ENCODE measurements at regions not wholly inside any gene's neighbourhood (a gene's known extent, or its start where the extent isn't known, plus 50 kb on each side); places are given as distances from the start of the nearest gene placed in this dataset.

GRCh38 chr2:111219285-111219684, 98.6 kb downstream of the BCL2L11 start:
- no peak for DNase-seq

- DNase-seq = no peak
These were observed 99.2 kb downstream of the BCL2L11 start for GRCh38 chr2:111219734-111220505.

GRCh38 chr2:111220962-111221361, 100.2 kb downstream of the BCL2L11 start:
- DNase-seq = no peak

GRCh38 chr2:111221701-111222100, 101.0 kb downstream of the BCL2L11 start:
- no peak for DNase-seq

- DNase-seq = no peak
These were observed 101.6 kb downstream of the BCL2L11 start for GRCh38 chr2:111222204-111222866.

- no peak for DNase-seq
These were observed 105.1 kb downstream of the BCL2L11 start for GRCh38 chr2:111225856-111226255.

- DNase-seq = peak in 2 of 3 donors; percentile 16 to 36
These were observed 106.4 kb downstream of the BCL2L11 start for GRCh38 chr2:111226876-111227700.

- DNase-seq = peak in 1 of 3 donors; percentile 69
These were observed 107.0 kb downstream of the BCL2L11 start for GRCh38 chr2:111227716-111228141.

- DNase-seq = no peak
These were observed 111.0 kb downstream of the BCL2L11 start for GRCh38 chr2:111231532-111232252.

- no peak for DNase-seq
These were observed 114.7 kb downstream of the BCL2L11 start for GRCh38 chr2:111235192-111236015.

GRCh38 chr2:111236025-111236424, 115.3 kb downstream of the BCL2L11 start:
- DNase-seq = no peak

GRCh38 chr2:111238296-111238695, 117.6 kb downstream of the BCL2L11 start:
- no peak for DNase-seq

- no peak for DNase-seq
These were observed 118.4 kb downstream of the BCL2L11 start for GRCh38 chr2:111239107-111239506.

- no peak for DNase-seq
These were observed 119.0 kb downstream of the BCL2L11 start for GRCh38 chr2:111239581-111240249.

- DNase-seq = no peak
These were observed 122.6 kb downstream of the BCL2L11 start for GRCh38 chr2:111243295-111243694.

GRCh38 chr2:111244864-111245263, 124.2 kb downstream of the BCL2L11 start:
- no peak for DNase-seq

- DNase-seq = no peak
These were observed 125.9 kb downstream of the BCL2L11 start for GRCh38 chr2:111246620-111247061.

GRCh38 chr2:111247491-111247890, 126.8 kb downstream of the BCL2L11 start:
- no peak for DNase-seq

GRCh38 chr2:111249806-111250205, 129.1 kb downstream of the BCL2L11 start:
- no peak for DNase-seq

- no peak for DNase-seq
These were observed 129.8 kb downstream of the BCL2L11 start for GRCh38 chr2:111250448-111251030.
